ENCODE measurements at regions not wholly inside any gene's neighbourhood (a gene's known extent, or its start where the extent isn't known, plus 50 kb on each side); places are given as distances from the start of the nearest gene placed in this dataset.

- TF ChIP-seq TAF1 (conservative IDR thresholded peaks at IDR 0.05) (no peak), FOXA2 (IDR thresholded peaks at IDR 0.05) (no peak), YY1 (IDR thresholded peaks at IDR 0.05) (no peak), FOXA1 (IDR thresholded peaks at IDR 0.05) (no peak), ZBTB33 (IDR thresholded peaks at IDR 0.05) (no peak), MAX (IDR thresholded peaks at IDR 0.05) (no peak), SP1 (IDR thresholded peaks at IDR 0.05) (no peak), RXRA (IDR thresholded peaks at IDR 0.05) (no peak), NR2F2 (IDR thresholded peaks at IDR 0.05) (no peak), ATF3 (IDR thresholded peaks at IDR 0.05) (no peak), RAD21 (IDR thresholded peaks at IDR 0.05) (no peak), REST (IDR thresholded peaks at IDR 0.05) (no peak), HNF4A (conservative IDR thresholded peaks at IDR 0.05) (no peak), CTCF (IDR thresholded peaks at IDR 0.05; ENCODE audit: low read depth, low read length, missing input control) (no peak)
- no peak for DNase-seq (ENCODE audit: low spot score)
- WGBS: 69% methylated on average over 3 of the region's 3 CpGs
- no peaks in the 10 kb centered on the region for H3K36me3 ChIP-seq (ENCODE audit: control insufficient read depth in 4 of 4, insufficient read depth in 3 of 4, low read depth in 1 of 4, low read length in 3 of 4)
- H3K27ac ChIP-seq (ENCODE audit: low read depth in 1 of 2, low read length in 2 of 2): no peak overlapping the region
- no peaks in the 10 kb centered on the region for H3K4me1 ChIP-seq (ENCODE audit: control insufficient read depth in 4 of 4, insufficient read depth in 4 of 4, low read length in 3 of 4)
- H3K9ac ChIP-seq (ENCODE audit: low read depth in 1 of 2, low read length in 2 of 2): no peak overlapping the region
- H3K4me3 ChIP-seq (ENCODE audit: low read depth in 1 of 3, low read length in 3 of 3): no peak overlapping the region
- no peaks in the 10 kb centered on the region for H3K9me3 ChIP-seq (ENCODE audit: control insufficient read depth in 4 of 4, low read length in 3 of 4)
- H3K27me3 ChIP-seq (ENCODE audit: control insufficient read depth in 4 of 4, insufficient read depth in 4 of 4, low read length in 3 of 4): no peaks in the 10 kb centered on the region
Measured at GRCh38 chr18:1019191-1019590, 114.5 kb downstream of the ADCYAP1 start.

- H3K4me1 ChIP-seq (ENCODE audit: control insufficient read depth in 4 of 4, insufficient read depth in 4 of 4, low read length in 3 of 4): no peaks in the 10 kb centered on the region
- no peak overlapping the region for H3K27ac ChIP-seq (ENCODE audit: low read depth in 1 of 2, low read length in 2 of 2)
- no peak overlapping the region for H3K9ac ChIP-seq (ENCODE audit: low read depth in 1 of 2, low read length in 2 of 2)
- no peaks in the 10 kb centered on the region for H3K27me3 ChIP-seq (ENCODE audit: control insufficient read depth in 4 of 4, insufficient read depth in 4 of 4, low read length in 3 of 4)
- 76% methylated on average over 2 of the region's 2 CpGs for WGBS
- DNase-seq (ENCODE audit: low spot score): no peak
- H3K4me3 ChIP-seq (ENCODE audit: low read depth in 1 of 3, low read length in 3 of 3): no peak overlapping the region
- no peaks in the 10 kb centered on the region for H3K36me3 ChIP-seq (ENCODE audit: control insufficient read depth in 4 of 4, insufficient read depth in 3 of 4, low read depth in 1 of 4, low read length in 3 of 4)
- H3K9me3 ChIP-seq (ENCODE audit: control insufficient read depth in 4 of 4, low read length in 3 of 4): no peaks in the 10 kb centered on the region
- no peak for TF ChIP-seq GABPA (IDR thresholded peaks at IDR 0.05 in 1 of 2, conservative IDR thresholded peaks at IDR 0.05 in 1 of 2)
- TF ChIP-seq FOXA1 (IDR thresholded peaks at IDR 0.05): no peak
- TF ChIP-seq ATF3 (IDR thresholded peaks at IDR 0.05): no peak
- no peak for TF ChIP-seq JUND (IDR thresholded peaks at IDR 0.05)
- no peak for TF ChIP-seq RAD21 (IDR thresholded peaks at IDR 0.05)
- no peak for TF ChIP-seq ZBTB33 (IDR thresholded peaks at IDR 0.05)
- no peak for TF ChIP-seq MAX (IDR thresholded peaks at IDR 0.05)
- TF ChIP-seq YY1 (IDR thresholded peaks at IDR 0.05): no peak
- TF ChIP-seq RXRA (IDR thresholded peaks at IDR 0.05): no peak
- TF ChIP-seq REST (IDR thresholded peaks at IDR 0.05): no peak
- no peak for TF ChIP-seq TAF1 (conservative IDR thresholded peaks at IDR 0.05)
- TF ChIP-seq NR2F2 (IDR thresholded peaks at IDR 0.05): no peak
- no peak for TF ChIP-seq FOXA2 (IDR thresholded peaks at IDR 0.05)
Measured at GRCh38 chr18:1020731-1021344, 116.2 kb downstream of the ADCYAP1 start.
